ENCODE measurements at regions not wholly inside any gene's neighbourhood (a gene's known extent, or its start where the extent isn't known, plus 50 kb on each side); places are given as distances from the start of the nearest gene placed in this dataset.
"Not testable (repeated sequence)": the region's sequence is repeated elsewhere in the genome, so short reads cannot be mapped to it uniquely, and the experiment has no call there.

- Histone ChIP-seq H3K9me3 (replicated peaks; ENCODE audit: insufficient read depth, low read length) (no peaks in the 10 kb centered on the region), H3K4me1 (ENCODE audit: low read length) (no peaks in the 10 kb centered on the region), H3K36me3 (replicated peaks; ENCODE audit: insufficient read depth, low read length) (no peaks in the 10 kb centered on the region), H3K79me2 (ENCODE audit: low read length) (no peaks in the 10 kb centered on the region), H3K4me3 (ENCODE audit: low read length) (no peak overlapping the region), H3K27ac (ENCODE audit: low read length) (no peak overlapping the region), H3K4me2 (ENCODE audit: low read depth, low read length) (no peak overlapping the region), H3K27me3 (replicated peaks; ENCODE audit: insufficient read depth, low read length) (no peaks in the 10 kb centered on the region), H3K9me2 (replicated peaks; ENCODE audit: insufficient read depth, low read length) (no peaks in the 10 kb centered on the region), H4K20me1 (ENCODE audit: insufficient read depth, low read length) (no peaks in the 10 kb centered on the region), H3K9ac (ENCODE audit: low read length) (no peak overlapping the region), H2AFZ (ENCODE audit: low read length) (no peak overlapping the region), H3F3A (ENCODE audit: insufficient read depth, low read length) (no peaks in the 10 kb centered on the region)
- DNase-seq = no peak
- TF ChIP-seq, protein P1, sequence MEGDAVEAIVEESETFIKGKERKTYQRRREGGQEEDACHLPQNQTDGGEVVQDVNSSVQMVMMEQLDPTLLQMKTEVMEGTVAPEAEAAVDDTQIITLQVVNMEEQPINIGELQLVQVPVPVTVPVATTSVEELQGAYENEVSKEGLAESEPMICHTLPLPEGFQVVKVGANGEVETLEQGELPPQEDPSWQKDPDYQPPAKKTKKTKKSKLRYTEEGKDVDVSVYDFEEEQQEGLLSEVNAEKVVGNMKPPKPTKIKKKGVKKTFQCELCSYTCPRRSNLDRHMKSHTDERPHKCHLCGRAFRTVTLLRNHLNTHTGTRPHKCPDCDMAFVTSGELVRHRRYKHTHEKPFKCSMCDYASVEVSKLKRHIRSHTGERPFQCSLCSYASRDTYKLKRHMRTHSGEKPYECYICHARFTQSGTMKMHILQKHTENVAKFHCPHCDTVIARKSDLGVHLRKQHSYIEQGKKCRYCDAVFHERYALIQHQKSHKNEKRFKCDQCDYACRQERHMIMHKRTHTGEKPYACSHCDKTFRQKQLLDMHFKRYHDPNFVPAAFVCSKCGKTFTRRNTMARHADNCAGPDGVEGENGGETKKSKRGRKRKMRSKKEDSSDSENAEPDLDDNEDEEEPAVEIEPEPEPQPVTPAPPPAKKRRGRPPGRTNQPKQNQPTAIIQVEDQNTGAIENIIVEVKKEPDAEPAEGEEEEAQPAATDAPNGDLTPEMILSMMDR (IDR thresholded peaks at IDR 0.05; ENCODE audit: low read length) = no peak
- no peak for TF ChIP-seq EZH2phosphoT487 (IDR thresholded peaks at IDR 0.05; ENCODE audit: low read length)
- TF ChIP-seq EZH2 (optimal IDR thresholded peaks at IDR 0.05; ENCODE audit: low read depth, low read length) = no peak
Observed at GRCh38 chr6:128586095-128586494, 65.7 kb upstream of the PTPRK start.

- Histone ChIP-seq H2AFZ (ENCODE audit: low read length) (no peak overlapping the region), H3K9ac (ENCODE audit: low read length) (no peak overlapping the region), H3K4me3 (ENCODE audit: low read length) (no peak overlapping the region), H3K4me1 (ENCODE audit: low read length) (no peaks in the 10 kb centered on the region), H3K36me3 (replicated peaks; ENCODE audit: insufficient read depth, low read length) (no peaks in the 10 kb centered on the region), H3K79me2 (ENCODE audit: low read length) (no peaks in the 10 kb centered on the region), H3K4me2 (ENCODE audit: low read depth, low read length) (no peak overlapping the region), H3F3A (ENCODE audit: insufficient read depth, low read length) (no peaks in the 10 kb centered on the region), H3K9me3 (replicated peaks; ENCODE audit: insufficient read depth, low read length) (no peaks in the 10 kb centered on the region), H4K20me1 (ENCODE audit: insufficient read depth, low read length) (no peaks in the 10 kb centered on the region), H3K27ac (ENCODE audit: low read length) (no peak overlapping the region), H3K27me3 (replicated peaks; ENCODE audit: insufficient read depth, low read length) (no peaks in the 10 kb centered on the region), H3K9me2 (replicated peaks; ENCODE audit: insufficient read depth, low read length) (no peaks in the 10 kb centered on the region)
- DNase-seq = no peak
- TF ChIP-seq EZH2 (optimal IDR thresholded peaks at IDR 0.05; ENCODE audit: low read depth, low read length) (no peak), EZH2phosphoT487 (IDR thresholded peaks at IDR 0.05; ENCODE audit: low read length) (no peak)
- TF ChIP-seq, protein P1 (IDR thresholded peaks at IDR 0.05; ENCODE audit: low read length) = no peak
Observed at GRCh38 chr6:128580224-128581110, 60.1 kb upstream of the PTPRK start.

DNA sequence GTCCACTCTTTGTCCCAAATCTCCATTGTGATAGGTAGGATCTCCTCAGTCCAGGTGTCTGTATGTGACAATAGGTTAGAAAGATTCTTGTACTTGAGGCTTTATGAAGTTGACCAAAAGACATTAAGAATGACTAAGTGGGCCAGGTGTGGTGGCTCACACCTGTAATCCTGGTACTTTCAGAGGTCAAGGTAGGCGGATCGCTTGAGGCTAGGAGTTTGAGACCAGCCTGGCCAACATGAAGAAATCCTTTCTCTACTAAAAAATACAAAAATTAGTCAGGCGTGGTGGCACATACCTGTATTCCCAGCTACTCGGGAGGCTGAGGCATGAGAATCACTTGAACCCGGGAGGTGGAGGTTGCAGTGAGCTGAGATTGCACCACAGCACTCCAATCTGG lies 54.9 kb upstream of the PTPRK start:
- H3K36me3 ChIP-seq (replicated peaks; ENCODE audit: insufficient read depth, low read length); H3F3A ChIP-seq (ENCODE audit: insufficient read depth, low read length); H3K79me2 ChIP-seq (ENCODE audit: low read length); H3K9me3 ChIP-seq (replicated peaks; ENCODE audit: insufficient read depth, low read length); H2AFZ ChIP-seq (ENCODE audit: low read length); H4K20me1 ChIP-seq (ENCODE audit: insufficient read depth, low read length); H3K9ac ChIP-seq (ENCODE audit: low read length); H3K27me3 ChIP-seq (replicated peaks; ENCODE audit: insufficient read depth, low read length); H3K4me3 ChIP-seq (ENCODE audit: low read length); H3K9me2 ChIP-seq (replicated peaks; ENCODE audit: insufficient read depth, low read length); H3K4me2 ChIP-seq (ENCODE audit: low read depth, low read length); DNase-seq; H3K27ac ChIP-seq (ENCODE audit: low read length); H3K4me1 ChIP-seq (ENCODE audit: low read length): not testable (repeated sequence)

GRCh38 chr6:128574402-128574801 lies 54.0 kb upstream of the PTPRK start:
- Histone ChIP-seq H3K4me2 (ENCODE audit: low read depth, low read length) (no peak overlapping the region), H3F3A (ENCODE audit: insufficient read depth, low read length) (no peaks in the 10 kb centered on the region), H3K27ac (ENCODE audit: low read length) (no peak overlapping the region), H4K20me1 (ENCODE audit: insufficient read depth, low read length) (no peaks in the 10 kb centered on the region), H3K4me3 (ENCODE audit: low read length) (no peak overlapping the region), H3K27me3 (replicated peaks; ENCODE audit: insufficient read depth, low read length) (no peaks in the 10 kb centered on the region), H3K4me1 (ENCODE audit: low read length) (no peaks in the 10 kb centered on the region), H3K79me2 (ENCODE audit: low read length) (no peaks in the 10 kb centered on the region), H3K9ac (ENCODE audit: low read length) (no peak overlapping the region), H2AFZ (ENCODE audit: low read length) (no peak overlapping the region), H3K9me2 (replicated peaks; ENCODE audit: insufficient read depth, low read length) (no peaks in the 10 kb centered on the region), H3K9me3 (replicated peaks; ENCODE audit: insufficient read depth, low read length) (no peaks in the 10 kb centered on the region), H3K36me3 (replicated peaks; ENCODE audit: insufficient read depth, low read length) (no peaks in the 10 kb centered on the region)
- DNase-seq = no peak
- TF ChIP-seq, protein P1 (IDR thresholded peaks at IDR 0.05; ENCODE audit: low read length) = no peak
- TF ChIP-seq EZH2phosphoT487 (IDR thresholded peaks at IDR 0.05; ENCODE audit: low read length) = no peak
- TF ChIP-seq EZH2 (optimal IDR thresholded peaks at IDR 0.05; ENCODE audit: low read depth, low read length) = no peak

All from MM.1S (cell line).